HG03565 (cell line): ENCODE measurements at regions not wholly inside any gene's neighbourhood (a gene's known extent, or its start where the extent isn't known, plus 50 kb on each side); places are given as distances from the start of the nearest gene placed in this dataset.

Experiments
- ATAC-seq: cut with Tn5 transposase; IDR thresholded peaks from one replicate; pipeline ENCODE4 v1.9.1; 2021; ENCODE audit warnings: mild to moderate bottlenecking, moderate library complexity; ENCODE audit not compliant: unreplicated experiment

GRCh38 chr21:26226724-26227123 is 56.2 kb upstream of the APP start:
- no peak for ATAC-seq

GRCh38 chr21:26225046-26225445 is 54.5 kb upstream of the APP start:
- ATAC-seq: no peak

GRCh38 chr21:26224366-26224765 is 53.8 kb upstream of the APP start:
- no peak for ATAC-seq
